ENCODE measurements at regions not wholly inside any gene's neighbourhood (a gene's known extent, or its start where the extent isn't known, plus 50 kb on each side); places are given as distances from the start of the nearest gene placed in this dataset.

GRCh38 chr4:126611900-126612299 is 1020.9 kb upstream of the INTU start:
- TF ChIP-seq FOXA2 (IDR thresholded peaks at IDR 0.05), result no peak
- TF ChIP-seq HNF4G (IDR thresholded peaks at IDR 0.05), result no peak
- no peak for TF ChIP-seq REST (IDR thresholded peaks at IDR 0.05)
- TF ChIP-seq RXRA (IDR thresholded peaks at IDR 0.05), result no peak
- no peak for TF ChIP-seq ZBTB33 (IDR thresholded peaks at IDR 0.05)
- TF ChIP-seq SP1 (IDR thresholded peaks at IDR 0.05), result no peak
- no peak for TF ChIP-seq RAD21 (IDR thresholded peaks at IDR 0.05)
- TF ChIP-seq HNF4A (conservative IDR thresholded peaks at IDR 0.05), result no peak
- TF ChIP-seq NR2F2 (IDR thresholded peaks at IDR 0.05), result no peak
- no peak for TF ChIP-seq GABPA (IDR thresholded peaks at IDR 0.05 in 1 of 2, conservative IDR thresholded peaks at IDR 0.05 in 1 of 2)
- TF ChIP-seq FOXA1 (IDR thresholded peaks at IDR 0.05), result no peak
- no peak for TF ChIP-seq ATF3 (IDR thresholded peaks at IDR 0.05)
- DNase-seq (ENCODE audit: low spot score), result no peak
- Histone ChIP-seq H3K27me3 (ENCODE audit: control insufficient read depth in 4 of 4, insufficient read depth in 4 of 4, low read length in 3 of 4) (peaks cover 0 to 4% (median 0%) of the 10 kb centered on the region in 4 donors), H3K4me3 (ENCODE audit: low read depth in 1 of 3, low read length in 3 of 3) (no peak overlapping the region), H3K4me1 (ENCODE audit: control insufficient read depth in 4 of 4, insufficient read depth in 4 of 4, low read length in 3 of 4) (no peaks in the 10 kb centered on the region), H3K9ac (ENCODE audit: low read depth in 1 of 2, low read length in 2 of 2) (no peak overlapping the region), H3K27ac (ENCODE audit: low read depth in 1 of 2, low read length in 2 of 2) (no peak overlapping the region), H3K9me3 (ENCODE audit: control insufficient read depth in 4 of 4, low read length in 3 of 4) (no peaks in the 10 kb centered on the region), H3K36me3 (ENCODE audit: control insufficient read depth in 4 of 4, insufficient read depth in 3 of 4, low read depth in 1 of 4, low read length in 3 of 4) (no peaks in the 10 kb centered on the region)
- WGBS, result 62% methylated on average over 4 of the region's 4 CpGs

GRCh38 chr4:126614356-126614855 is 1018.4 kb upstream of the INTU start:
- peaks cover 0 to 8% (median 0%) of the 10 kb centered on the region in 4 donors for H3K27me3 ChIP-seq (ENCODE audit: control insufficient read depth in 4 of 4, insufficient read depth in 4 of 4, low read length in 3 of 4)
- TF ChIP-seq EGR1 (IDR thresholded peaks at IDR 0.05; ENCODE audit: low read depth in 2 of 2) (no peak), ATF3 (IDR thresholded peaks at IDR 0.05) (no peak), FOXA1 (IDR thresholded peaks at IDR 0.05) (no peak), ZBTB33 (IDR thresholded peaks at IDR 0.05) (no peak), HNF4A (conservative IDR thresholded peaks at IDR 0.05) (no peak), GABPA (IDR thresholded peaks at IDR 0.05 in 1 of 2, conservative IDR thresholded peaks at IDR 0.05 in 1 of 2) (no peak), YY1 (IDR thresholded peaks at IDR 0.05) (no peak), JUND (IDR thresholded peaks at IDR 0.05) (no peak), RAD21 (IDR thresholded peaks at IDR 0.05) (no peak), MAX (IDR thresholded peaks at IDR 0.05) (no peak), FOXA2 (IDR thresholded peaks at IDR 0.05) (no peak), TAF1 (conservative IDR thresholded peaks at IDR 0.05) (no peak)
- WGBS, result 78% methylated on average over 8 of the region's 8 CpGs

More at GRCh38 chr4:126614356-126614855, 1018.4 kb upstream of the INTU start:
- H3K36me3 ChIP-seq (ENCODE audit: control insufficient read depth in 4 of 4, insufficient read depth in 3 of 4, low read depth in 1 of 4, low read length in 3 of 4), result no peaks in the 10 kb centered on the region
- H3K4me3 ChIP-seq (ENCODE audit: low read depth in 1 of 3, low read length in 3 of 3), result no peak overlapping the region
- no peaks in the 10 kb centered on the region for H3K4me1 ChIP-seq (ENCODE audit: control insufficient read depth in 4 of 4, insufficient read depth in 4 of 4, low read length in 3 of 4)
- no peak overlapping the region for H3K9ac ChIP-seq (ENCODE audit: low read depth in 1 of 2, low read length in 2 of 2)
- no peak for DNase-seq (ENCODE audit: low spot score)
- H3K27ac ChIP-seq (ENCODE audit: low read depth in 1 of 2, low read length in 2 of 2), result no peak overlapping the region
- no peaks in the 10 kb centered on the region for H3K9me3 ChIP-seq (ENCODE audit: control insufficient read depth in 4 of 4, low read length in 3 of 4)
